Neural cell (in vitro differentiated cells): ENCODE measurements at regions not wholly inside any gene's neighbourhood (a gene's known extent, or its start where the extent isn't known, plus 50 kb on each side); places are given as distances from the start of the nearest gene placed in this dataset.

Experiments
- EP300 ChIP-seq: fragments of 450-650 bp; conservative IDR thresholded peaks from 2 replicates; pipeline ENCODE4 v1.6.1; 2014; ENCODE audit warnings: antibody characterized with exemption, mild to moderate bottlenecking, moderate library complexity; ENCODE audit not compliant: poor library complexity, severe bottlenecking
- POLR2AphosphoS5 ChIP-seq: IDR thresholded peaks from 2 replicates; pipeline ENCODE4 v1.6.1; 2012
- TF ChIP-seq, protein P1 (sequence below): fragments of 450-650 bp; IDR thresholded peaks from 2 replicates; pipeline ENCODE4 v1.5.1; 2014; ENCODE audit warnings: antibody characterized with exemption, mild to moderate bottlenecking, moderate library complexity; ENCODE audit not compliant: poor library complexity, severe bottlenecking

DNA sequence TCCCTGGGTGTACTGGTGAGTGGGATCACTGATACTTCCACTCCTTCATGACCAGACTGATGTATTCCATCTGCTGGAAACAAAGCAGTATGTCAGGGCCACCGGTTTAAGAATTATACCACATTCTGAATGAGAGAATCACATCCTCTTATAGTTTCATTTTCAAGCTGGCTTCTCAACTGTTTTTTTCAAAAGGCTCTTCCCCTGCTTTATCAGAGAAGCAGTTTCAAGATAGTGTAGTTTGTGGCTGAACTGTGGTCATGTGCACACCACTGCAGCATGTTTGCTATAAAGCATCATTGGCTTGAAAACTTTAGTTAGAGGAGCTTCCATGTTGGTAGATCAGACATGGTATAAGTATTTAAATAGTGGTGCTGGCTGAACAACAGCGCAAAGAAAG lies 450.5 kb upstream of the CDH10 start:
- TF ChIP-seq, protein P1, sequence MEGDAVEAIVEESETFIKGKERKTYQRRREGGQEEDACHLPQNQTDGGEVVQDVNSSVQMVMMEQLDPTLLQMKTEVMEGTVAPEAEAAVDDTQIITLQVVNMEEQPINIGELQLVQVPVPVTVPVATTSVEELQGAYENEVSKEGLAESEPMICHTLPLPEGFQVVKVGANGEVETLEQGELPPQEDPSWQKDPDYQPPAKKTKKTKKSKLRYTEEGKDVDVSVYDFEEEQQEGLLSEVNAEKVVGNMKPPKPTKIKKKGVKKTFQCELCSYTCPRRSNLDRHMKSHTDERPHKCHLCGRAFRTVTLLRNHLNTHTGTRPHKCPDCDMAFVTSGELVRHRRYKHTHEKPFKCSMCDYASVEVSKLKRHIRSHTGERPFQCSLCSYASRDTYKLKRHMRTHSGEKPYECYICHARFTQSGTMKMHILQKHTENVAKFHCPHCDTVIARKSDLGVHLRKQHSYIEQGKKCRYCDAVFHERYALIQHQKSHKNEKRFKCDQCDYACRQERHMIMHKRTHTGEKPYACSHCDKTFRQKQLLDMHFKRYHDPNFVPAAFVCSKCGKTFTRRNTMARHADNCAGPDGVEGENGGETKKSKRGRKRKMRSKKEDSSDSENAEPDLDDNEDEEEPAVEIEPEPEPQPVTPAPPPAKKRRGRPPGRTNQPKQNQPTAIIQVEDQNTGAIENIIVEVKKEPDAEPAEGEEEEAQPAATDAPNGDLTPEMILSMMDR = no peak
- TF ChIP-seq EP300 = no peak
- no peak for TF ChIP-seq POLR2AphosphoS5
